Peyer's patch (tissue), 4 donors: ENCODE measurements at regions not wholly inside any gene's neighbourhood (a gene's known extent, or its start where the extent isn't known, plus 50 kb on each side); places are given as distances from the start of the nearest gene placed in this dataset.

Experiments
- DNase-seq, 3 donors: peaks; one replicate each; pipeline ENCODE4 v3.0.0-alpha.2; 2017 to 2019
- H3K27ac ChIP-seq, 4 donors: fragments of 200-600 bp; sonication (generic); one replicate each; pipeline ENCODE4 v1.5.1; 2016 to 2019
- H3K27me3 ChIP-seq, 2 donors: fragments of 200-600 bp; sonication (generic); one replicate each; pipeline ENCODE4 v1.5.1; 2019
- H3K36me3 ChIP-seq, 3 donors: fragments of 200-600 bp; sonication (generic); one replicate each; pipeline ENCODE4 v1.5.1; 2016 to 2019
- H3K4me1 ChIP-seq, 4 donors: fragments of 200-600 bp; sonication (generic); one replicate each; pipeline ENCODE4 v1.5.1; 2016 to 2019
- H3K4me3 ChIP-seq, 4 donors: fragments of 200-600 bp; sonication (generic); 1 replicate in 3 of 4; 2 replicates in 1 of 4; pipeline ENCODE4 v1.5.1; 2016 to 2019; ENCODE audit warnings: mild to moderate bottlenecking in 1 of 4
- H3K9me3 ChIP-seq, 4 donors: fragments of 200-600 bp; sonication (generic); one replicate each; pipeline ENCODE4 v1.5.1; 2016 to 2019; ENCODE audit warnings: mild to moderate bottlenecking in 1 of 4
- POLR2A ChIP-seq, 2 donors: fragments of 450-650 bp; IDR thresholded peaks; one replicate each; pipeline ENCODE4 v1.5.1; 2017; ENCODE audit warnings: antibody characterized with exemption in 2 of 2, mild to moderate bottlenecking in 2 of 2, moderate library complexity in 2 of 2
- TF ChIP-seq, protein P1 (sequence below), 6 experiments: fragments of 450-650 bp in 4 of 6; fragments of 200-600 bp in 2 of 6; sonication (generic) in 1 of 6; IDR thresholded peaks; one replicate each; pipeline ENCODE4 v1.5.1; 2017 to 2019; ENCODE audit warnings: antibody characterized with exemption in 6 of 6, mild to moderate bottlenecking in 3 of 6, moderate library complexity in 1 of 6

DNA sequence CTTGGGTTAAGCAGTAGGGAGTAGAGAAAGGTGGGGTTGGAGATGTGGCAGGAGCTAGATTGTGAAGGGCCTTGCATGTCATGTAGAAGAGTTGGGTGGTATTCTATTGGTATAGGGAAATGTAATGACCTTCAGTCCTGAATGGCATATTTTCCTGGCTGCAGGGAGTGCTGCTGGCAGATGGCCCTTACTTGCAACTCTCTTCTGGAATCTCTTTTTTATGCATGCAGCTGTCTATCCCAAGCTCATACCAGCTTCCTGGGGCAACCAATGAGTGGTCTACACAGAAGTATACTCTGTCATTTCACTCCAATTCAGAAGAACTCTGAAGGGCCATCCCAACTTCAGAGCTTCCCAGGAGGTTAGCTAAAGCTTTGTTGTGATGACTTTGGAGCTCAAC, 144.7 kb upstream of the ANKRD28 start:
- Histone ChIP-seq H3K4me3 (no peak overlapping the region), H3K27ac (no peak overlapping the region), H3K4me1 (no peaks in the 10 kb centered on the region), H3K9me3 (no peaks in the 10 kb centered on the region), H3K36me3 (no peaks in the 10 kb centered on the region), H3K27me3 (no peaks in the 10 kb centered on the region)
- DNase-seq: no peak
- no peak for TF ChIP-seq POLR2A (IDR thresholded peaks at IDR 0.05)
- TF ChIP-seq, protein P1, sequence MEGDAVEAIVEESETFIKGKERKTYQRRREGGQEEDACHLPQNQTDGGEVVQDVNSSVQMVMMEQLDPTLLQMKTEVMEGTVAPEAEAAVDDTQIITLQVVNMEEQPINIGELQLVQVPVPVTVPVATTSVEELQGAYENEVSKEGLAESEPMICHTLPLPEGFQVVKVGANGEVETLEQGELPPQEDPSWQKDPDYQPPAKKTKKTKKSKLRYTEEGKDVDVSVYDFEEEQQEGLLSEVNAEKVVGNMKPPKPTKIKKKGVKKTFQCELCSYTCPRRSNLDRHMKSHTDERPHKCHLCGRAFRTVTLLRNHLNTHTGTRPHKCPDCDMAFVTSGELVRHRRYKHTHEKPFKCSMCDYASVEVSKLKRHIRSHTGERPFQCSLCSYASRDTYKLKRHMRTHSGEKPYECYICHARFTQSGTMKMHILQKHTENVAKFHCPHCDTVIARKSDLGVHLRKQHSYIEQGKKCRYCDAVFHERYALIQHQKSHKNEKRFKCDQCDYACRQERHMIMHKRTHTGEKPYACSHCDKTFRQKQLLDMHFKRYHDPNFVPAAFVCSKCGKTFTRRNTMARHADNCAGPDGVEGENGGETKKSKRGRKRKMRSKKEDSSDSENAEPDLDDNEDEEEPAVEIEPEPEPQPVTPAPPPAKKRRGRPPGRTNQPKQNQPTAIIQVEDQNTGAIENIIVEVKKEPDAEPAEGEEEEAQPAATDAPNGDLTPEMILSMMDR (IDR thresholded peaks at IDR 0.05): no peak

DNA sequence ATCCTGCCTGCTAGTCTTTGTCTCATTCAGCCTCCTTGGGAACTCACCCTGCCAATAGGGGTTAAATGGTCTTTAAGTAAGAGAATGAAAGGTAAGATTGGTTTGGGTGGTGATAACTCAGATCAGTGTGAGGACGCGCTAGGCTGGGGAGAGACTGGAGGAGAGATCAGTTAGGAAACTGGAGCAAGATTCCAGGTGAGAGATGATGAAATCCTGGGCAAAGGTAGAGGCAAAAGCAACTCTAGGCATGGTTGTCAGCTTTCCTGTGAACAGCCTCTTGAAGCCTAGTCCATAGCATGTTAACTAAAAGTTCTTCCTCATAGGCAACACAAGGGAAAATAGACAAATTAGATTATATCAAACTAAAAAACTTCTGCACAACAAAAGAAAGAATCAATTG, 145.2 kb upstream of the ANKRD28 start:
- Histone ChIP-seq H3K27ac (no peak overlapping the region), H3K4me1 (no peaks in the 10 kb centered on the region), H3K4me3 (no peak overlapping the region), H3K36me3 (no peaks in the 10 kb centered on the region), H3K27me3 (no peaks in the 10 kb centered on the region), H3K9me3 (no peaks in the 10 kb centered on the region)
- TF ChIP-seq POLR2A (IDR thresholded peaks at IDR 0.05): no peak
- TF ChIP-seq, protein P1 (IDR thresholded peaks at IDR 0.05): no peak
- no peak for DNase-seq

DNA sequence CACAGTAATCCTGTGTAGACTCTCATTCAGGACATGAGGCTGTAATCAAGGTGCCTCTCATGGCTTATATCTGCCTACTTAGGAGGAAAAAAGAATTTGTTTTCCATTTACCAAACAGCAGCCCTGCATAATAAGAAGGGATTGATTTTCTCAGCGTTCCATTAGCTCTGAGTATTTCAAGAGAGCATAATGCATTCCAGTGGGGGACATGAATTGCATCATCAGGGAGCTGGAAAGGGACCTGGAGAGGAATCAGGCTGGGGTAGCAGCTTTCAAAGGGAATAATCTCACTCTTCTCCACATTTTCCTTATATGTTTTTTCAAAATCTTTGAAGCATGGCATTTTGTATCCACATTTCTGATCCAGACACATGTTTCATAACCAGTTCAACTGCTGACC, 150.6 kb upstream of the ANKRD28 start:
- Histone ChIP-seq H3K27me3 (no peaks in the 10 kb centered on the region), H3K36me3 (no peaks in the 10 kb centered on the region), H3K4me1 (no peaks in the 10 kb centered on the region), H3K4me3 (no peak overlapping the region), H3K9me3 (no peaks in the 10 kb centered on the region), H3K27ac (no peak overlapping the region)
- TF ChIP-seq POLR2A (IDR thresholded peaks at IDR 0.05): no peak
- TF ChIP-seq, protein P1 (IDR thresholded peaks at IDR 0.05): no peak
- no peak for DNase-seq

DNA sequence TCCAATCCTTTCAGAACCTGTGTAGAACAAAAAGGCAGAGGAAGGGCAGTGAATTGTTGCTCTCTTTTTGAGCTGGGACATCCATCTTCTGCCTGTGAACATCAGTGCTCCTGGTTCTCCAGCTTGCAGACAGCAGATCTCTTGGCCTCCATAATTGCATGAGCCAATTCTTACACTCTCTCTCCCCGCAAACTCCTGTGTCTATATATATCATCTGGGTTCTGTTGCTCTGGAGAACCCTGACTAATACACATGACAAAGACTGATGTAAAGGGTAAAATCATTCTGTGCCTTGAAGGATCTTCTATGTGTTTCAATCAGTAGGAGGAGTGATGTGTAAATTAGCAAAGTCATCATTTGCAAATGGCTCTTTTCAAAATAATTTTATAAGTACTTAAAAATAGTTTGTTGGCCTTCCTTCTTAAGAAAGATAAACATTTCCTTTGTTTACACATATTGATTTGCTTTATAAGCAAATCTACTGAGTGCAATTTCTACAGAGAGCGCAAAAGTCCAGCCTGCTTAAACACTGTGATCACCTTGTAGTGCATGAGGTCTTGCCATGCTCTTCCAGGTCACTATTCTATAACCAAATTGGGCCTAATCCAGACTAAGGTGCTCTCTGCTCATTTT, 154.9 kb upstream of the ANKRD28 start:
- Histone ChIP-seq H3K36me3 (no peaks in the 10 kb centered on the region), H3K27me3 (no peaks in the 10 kb centered on the region), H3K4me1 (no peaks in the 10 kb centered on the region), H3K9me3 (no peaks in the 10 kb centered on the region), H3K4me3 (no peak overlapping the region), H3K27ac (no peak overlapping the region)
- TF ChIP-seq POLR2A (IDR thresholded peaks at IDR 0.05): no peak
- TF ChIP-seq, protein P1 (IDR thresholded peaks at IDR 0.05): no peak
- DNase-seq: no peak

DNA sequence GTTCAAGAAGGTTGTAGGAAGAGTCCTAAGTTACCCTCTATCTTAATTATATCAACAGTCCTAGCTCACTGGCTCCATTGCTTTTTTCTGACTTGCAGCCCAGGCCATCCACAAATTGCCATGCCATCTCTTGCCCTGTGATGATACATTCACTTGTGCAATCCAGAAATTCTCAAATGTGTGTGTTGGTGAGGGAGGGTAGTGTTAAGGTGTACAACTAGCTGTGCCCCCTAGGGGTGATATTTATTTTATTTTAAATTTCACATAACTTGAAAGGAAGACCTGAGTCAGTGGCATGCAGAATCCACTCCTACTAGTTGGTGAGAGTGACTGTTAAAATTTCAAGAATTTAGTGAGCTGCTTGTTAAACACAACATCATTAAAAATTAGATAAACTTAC, 156.1 kb upstream of the ANKRD28 start:
- TF ChIP-seq, protein P1 (IDR thresholded peaks at IDR 0.05): no peak
- TF ChIP-seq POLR2A (IDR thresholded peaks at IDR 0.05): no peak
- Histone ChIP-seq H3K27me3 (no peaks in the 10 kb centered on the region), H3K4me3 (no peak overlapping the region), H3K4me1 (no peaks in the 10 kb centered on the region), H3K9me3 (no peaks in the 10 kb centered on the region), H3K27ac (no peak overlapping the region), H3K36me3 (no peaks in the 10 kb centered on the region)
- no peak for DNase-seq

DNA sequence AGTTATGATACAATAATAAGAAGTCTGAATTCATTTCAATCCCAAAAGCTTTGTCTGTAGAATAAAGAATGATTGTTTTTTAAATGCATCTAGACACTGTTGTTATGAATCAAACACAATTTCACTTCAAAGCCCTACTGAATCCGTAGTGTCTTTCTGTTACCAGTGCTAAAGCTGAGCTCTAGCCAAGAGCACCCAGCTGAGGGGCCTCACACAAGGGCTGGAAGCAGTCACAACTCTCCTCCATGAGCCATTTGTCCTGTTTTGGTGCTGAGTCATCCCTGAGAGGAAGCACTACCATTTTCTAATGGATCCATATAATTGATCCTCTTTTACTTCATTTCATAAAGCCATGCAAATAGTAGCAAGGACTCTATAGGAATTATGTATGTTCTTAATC, 158.2 kb upstream of the ANKRD28 start:
- Histone ChIP-seq H3K9me3 (no peaks in the 10 kb centered on the region), H3K4me3 (no peak overlapping the region), H3K36me3 (no peaks in the 10 kb centered on the region), H3K27me3 (no peaks in the 10 kb centered on the region), H3K27ac (no peak overlapping the region), H3K4me1 (no peaks in the 10 kb centered on the region)
- TF ChIP-seq, protein P1 (IDR thresholded peaks at IDR 0.05): no peak
- TF ChIP-seq POLR2A (IDR thresholded peaks at IDR 0.05): no peak
- DNase-seq: no peak
